ENCODE measurements at regions not wholly inside any gene's neighbourhood (a gene's known extent, or its start where the extent isn't known, plus 50 kb on each side); places are given as distances from the start of the nearest gene placed in this dataset.

DNA sequence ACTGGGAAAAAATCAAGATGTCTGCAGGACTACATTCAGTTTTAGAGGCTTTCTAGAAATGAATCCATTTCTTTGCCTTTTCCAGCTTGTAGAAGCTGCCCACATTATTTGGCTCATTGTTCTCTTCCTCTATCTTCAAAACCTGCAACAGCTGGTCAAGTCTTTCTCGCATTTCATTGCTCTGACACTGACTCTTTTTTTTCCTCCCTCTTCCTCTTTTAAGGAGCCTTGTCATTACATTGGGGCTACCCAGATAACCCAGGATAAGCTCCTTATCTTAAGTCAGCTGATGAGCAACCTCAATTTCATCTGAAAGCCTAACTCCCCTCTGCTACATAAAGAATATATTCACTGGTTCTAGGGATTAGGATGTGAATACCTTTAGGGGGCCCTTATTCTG lies 53.2 kb upstream of the CEP162 start (continued):
- TF ChIP-seq YY1 (IDR thresholded peaks at IDR 0.05; ENCODE audit: borderline replicate concordance in 1 of 3, control insufficient read depth in 1 of 3, extremely low read depth in 1 of 3, insufficient read depth in 3 of 3, insufficient read length in 1 of 3, insufficient replicate concordance in 2 of 3, low read depth in 1 of 3, low read length in 2 of 3), result no peak
- no peak for TF ChIP-seq EP400 (IDR thresholded peaks at IDR 0.05)
- TF ChIP-seq ZNF586 (CRISPR knock-in tag; conservative IDR thresholded peaks at IDR 0.05), result no peak
- TF ChIP-seq SREBF2 (CRISPR knock-in tag; IDR thresholded peaks at IDR 0.05), result no peak
- TF ChIP-seq, protein P1, sequence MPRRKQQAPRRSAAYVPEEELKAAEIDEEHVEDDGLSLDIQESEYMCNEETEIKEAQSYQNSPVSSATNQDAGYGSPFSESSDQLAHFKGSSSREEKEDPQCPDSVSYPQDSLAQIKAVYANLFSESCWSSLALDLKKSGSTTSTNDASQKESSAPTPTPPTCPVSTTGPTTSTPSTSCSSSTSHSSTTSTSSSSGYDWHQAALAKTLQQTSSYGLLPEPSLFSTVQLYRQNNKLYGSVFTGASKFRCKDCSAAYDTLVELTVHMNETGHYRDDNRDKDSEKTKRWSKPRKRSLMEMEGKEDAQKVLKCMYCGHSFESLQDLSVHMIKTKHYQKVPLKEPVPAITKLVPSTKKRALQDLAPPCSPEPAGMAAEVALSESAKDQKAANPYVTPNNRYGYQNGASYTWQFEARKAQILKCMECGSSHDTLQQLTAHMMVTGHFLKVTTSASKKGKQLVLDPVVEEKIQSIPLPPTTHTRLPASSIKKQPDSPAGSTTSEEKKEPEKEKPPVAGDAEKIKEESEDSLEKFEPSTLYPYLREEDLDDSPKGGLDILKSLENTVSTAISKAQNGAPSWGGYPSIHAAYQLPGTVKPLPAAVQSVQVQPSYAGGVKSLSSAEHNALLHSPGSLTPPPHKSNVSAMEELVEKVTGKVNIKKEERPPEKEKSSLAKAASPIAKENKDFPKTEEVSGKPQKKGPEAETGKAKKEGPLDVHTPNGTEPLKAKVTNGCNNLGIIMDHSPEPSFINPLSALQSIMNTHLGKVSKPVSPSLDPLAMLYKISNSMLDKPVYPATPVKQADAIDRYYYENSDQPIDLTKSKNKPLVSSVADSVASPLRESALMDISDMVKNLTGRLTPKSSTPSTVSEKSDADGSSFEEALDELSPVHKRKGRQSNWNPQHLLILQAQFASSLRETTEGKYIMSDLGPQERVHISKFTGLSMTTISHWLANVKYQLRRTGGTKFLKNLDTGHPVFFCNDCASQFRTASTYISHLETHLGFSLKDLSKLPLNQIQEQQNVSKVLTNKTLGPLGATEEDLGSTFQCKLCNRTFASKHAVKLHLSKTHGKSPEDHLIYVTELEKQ (CRISPR knock-in tag; IDR thresholded peaks at IDR 0.05), result no peak
- no peak for TF ChIP-seq CREB1 (IDR thresholded peaks at IDR 0.05)
- no peak for TF ChIP-seq CREB1 (CRISPR knock-in tag; IDR thresholded peaks at IDR 0.05)
- TF ChIP-seq SIN3A (IDR thresholded peaks at IDR 0.05; ENCODE audit: borderline replicate concordance in 2 of 2, control insufficient read depth in 1 of 2, low read depth in 2 of 2, low read length in 2 of 2), result no peak
- TF ChIP-seq, protein P2, sequence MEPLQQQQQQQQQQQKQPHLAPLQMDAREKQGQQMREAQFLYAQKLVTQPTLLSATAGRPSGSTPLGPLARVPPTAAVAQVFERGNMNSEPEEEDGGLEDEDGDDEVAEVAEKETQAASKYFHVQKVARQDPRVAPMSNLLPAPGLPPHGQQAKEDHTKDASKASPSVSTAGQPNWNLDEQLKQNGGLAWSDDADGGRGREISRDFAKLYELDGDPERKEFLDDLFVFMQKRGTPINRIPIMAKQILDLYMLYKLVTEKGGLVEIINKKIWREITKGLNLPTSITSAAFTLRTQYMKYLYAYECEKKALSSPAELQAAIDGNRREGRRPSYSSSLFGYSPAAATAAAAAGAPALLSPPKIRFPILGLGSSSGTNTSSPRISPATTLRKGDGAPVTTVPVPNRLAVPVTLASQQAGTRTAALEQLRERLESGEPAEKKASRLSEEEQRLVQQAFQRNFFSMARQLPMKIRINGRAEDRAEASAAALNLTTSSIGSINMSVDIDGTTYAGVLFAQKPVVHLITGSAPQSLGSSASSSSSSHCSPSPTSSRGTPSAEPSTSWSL (CRISPR knock-in tag; IDR thresholded peaks at IDR 0.05; ENCODE audit: borderline replicate concordance), result no peak
- TF ChIP-seq CBX1 (IDR thresholded peaks at IDR 0.05; ENCODE audit: low read depth), result no peak
- no peak for TF ChIP-seq NELFE (IDR thresholded peaks at IDR 0.05; ENCODE audit: insufficient read depth, insufficient read length)
- no peak for TF ChIP-seq BACH1 (tag; IDR thresholded peaks at IDR 0.05)
- TF ChIP-seq POLR3G (IDR thresholded peaks at IDR 0.05; ENCODE audit: extremely low read depth, insufficient read length, insufficient replicate concordance), result no peak
- TF ChIP-seq GTF2E2 (tag; IDR thresholded peaks at IDR 0.05), result no peak
- TF ChIP-seq C11orf30 (IDR thresholded peaks at IDR 0.05; ENCODE audit: low read depth), result no peak
- peak; percentile 48 for TF ChIP-seq TAL1 (IDR thresholded peaks at IDR 0.05)
- TF ChIP-seq PPARD (CRISPR knock-in tag; IDR thresholded peaks at IDR 0.05), result no peak
- TF ChIP-seq ZNF717 (CRISPR knock-in tag; IDR thresholded peaks at IDR 0.05), result no peak
- TF ChIP-seq, protein P3, sequence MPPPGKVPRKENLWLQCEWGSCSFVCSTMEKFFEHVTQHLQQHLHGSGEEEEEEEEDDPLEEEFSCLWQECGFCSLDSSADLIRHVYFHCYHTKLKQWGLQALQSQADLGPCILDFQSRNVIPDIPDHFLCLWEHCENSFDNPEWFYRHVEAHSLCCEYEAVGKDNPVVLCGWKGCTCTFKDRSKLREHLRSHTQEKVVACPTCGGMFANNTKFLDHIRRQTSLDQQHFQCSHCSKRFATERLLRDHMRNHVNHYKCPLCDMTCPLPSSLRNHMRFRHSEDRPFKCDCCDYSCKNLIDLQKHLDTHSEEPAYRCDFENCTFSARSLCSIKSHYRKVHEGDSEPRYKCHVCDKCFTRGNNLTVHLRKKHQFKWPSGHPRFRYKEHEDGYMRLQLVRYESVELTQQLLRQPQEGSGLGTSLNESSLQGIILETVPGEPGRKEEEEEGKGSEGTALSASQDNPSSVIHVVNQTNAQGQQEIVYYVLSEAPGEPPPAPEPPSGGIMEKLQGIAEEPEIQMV (tag; conservative IDR thresholded peaks at IDR 0.05; ENCODE audit: low read depth), result no peak
- TF ChIP-seq NR2F6 (CRISPR knock-in tag; IDR thresholded peaks at IDR 0.05), result no peak
- TF ChIP-seq SRSF7 (optimal IDR thresholded peaks at IDR 0.05; ENCODE audit: low read depth, low read length), result no peak
- TF ChIP-seq ZBED1 (IDR thresholded peaks at IDR 0.05), result no peak
- TF ChIP-seq FOSL1 (tag; conservative IDR thresholded peaks at IDR 0.05), result no peak
- no peak for TF ChIP-seq NCOA1 (IDR thresholded peaks at IDR 0.05; ENCODE audit: low read depth)

Data from K562 (cell line).